ENCODE measurements at regions not wholly inside any gene's neighbourhood (a gene's known extent, or its start where the extent isn't known, plus 50 kb on each side); places are given as distances from the start of the nearest gene placed in this dataset.

DNA sequence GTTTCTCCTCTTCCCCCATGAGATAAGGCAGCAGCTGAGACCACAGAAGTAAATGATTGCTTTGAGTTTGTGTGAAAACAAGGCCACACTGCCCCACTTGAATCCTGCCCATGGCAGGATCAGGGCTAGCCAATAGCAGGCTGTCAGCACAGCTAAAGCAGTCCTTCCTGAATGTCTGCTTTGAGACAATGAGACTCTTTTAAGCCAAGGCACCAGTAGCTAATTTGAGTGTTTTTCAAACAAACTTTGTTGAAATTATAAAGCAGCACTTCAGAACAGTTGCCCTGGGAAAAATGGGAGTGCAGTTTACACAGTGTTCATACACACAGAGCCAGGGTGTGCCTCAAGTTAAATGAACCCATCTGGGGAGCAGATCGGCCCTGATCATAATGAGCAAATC lies 103.5 kb upstream of the OR5AK2 start:
- WGBS (ENCODE audit: insufficient coverage) = no CpG with 5 or more reads among the region's 1 CpG
- ChIA-PET POLR2A (no interaction called here), CTCF (no interaction called here)
- TF ChIP-seq, protein P1, sequence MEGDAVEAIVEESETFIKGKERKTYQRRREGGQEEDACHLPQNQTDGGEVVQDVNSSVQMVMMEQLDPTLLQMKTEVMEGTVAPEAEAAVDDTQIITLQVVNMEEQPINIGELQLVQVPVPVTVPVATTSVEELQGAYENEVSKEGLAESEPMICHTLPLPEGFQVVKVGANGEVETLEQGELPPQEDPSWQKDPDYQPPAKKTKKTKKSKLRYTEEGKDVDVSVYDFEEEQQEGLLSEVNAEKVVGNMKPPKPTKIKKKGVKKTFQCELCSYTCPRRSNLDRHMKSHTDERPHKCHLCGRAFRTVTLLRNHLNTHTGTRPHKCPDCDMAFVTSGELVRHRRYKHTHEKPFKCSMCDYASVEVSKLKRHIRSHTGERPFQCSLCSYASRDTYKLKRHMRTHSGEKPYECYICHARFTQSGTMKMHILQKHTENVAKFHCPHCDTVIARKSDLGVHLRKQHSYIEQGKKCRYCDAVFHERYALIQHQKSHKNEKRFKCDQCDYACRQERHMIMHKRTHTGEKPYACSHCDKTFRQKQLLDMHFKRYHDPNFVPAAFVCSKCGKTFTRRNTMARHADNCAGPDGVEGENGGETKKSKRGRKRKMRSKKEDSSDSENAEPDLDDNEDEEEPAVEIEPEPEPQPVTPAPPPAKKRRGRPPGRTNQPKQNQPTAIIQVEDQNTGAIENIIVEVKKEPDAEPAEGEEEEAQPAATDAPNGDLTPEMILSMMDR (IDR thresholded peaks at IDR 0.05) = no peak
- no peak for TF ChIP-seq EZH2 (IDR thresholded peaks at IDR 0.05; ENCODE audit: borderline replicate concordance, insufficient read depth, low read depth, low read length, poor library complexity, severe bottlenecking)
- Histone ChIP-seq H4K20me1 (ENCODE audit: control insufficient read depth, insufficient read depth, low read length, poor library complexity, severe bottlenecking) (no peaks in the 10 kb centered on the region), H3K4me2 (replicated peaks; ENCODE audit: low read depth, low read length, poor library complexity, severe bottlenecking) (no peak overlapping the region), H2AFZ (ENCODE audit: insufficient read depth, low read depth, low read length, poor library complexity, severe bottlenecking) (no peak overlapping the region), H3K4me1 (ENCODE audit: control insufficient read depth in 2 of 2, insufficient read depth in 2 of 2, low read length in 2 of 2) (no peaks in the 10 kb centered on the region), H3K27ac (ENCODE audit: low read length in 2 of 2) (no peak overlapping the region), H3K9me3 (ENCODE audit: control extremely low read depth in 1 of 3, control insufficient read depth in 2 of 3, insufficient read depth in 1 of 3, low read length in 2 of 3) (no peaks in the 10 kb centered on the region), H3K36me3 (replicated peaks in 1 of 2; ENCODE audit: control extremely low read depth in 1 of 2, control insufficient read depth in 1 of 2, extremely low read depth in 1 of 2, insufficient read depth in 2 of 2, low read length in 1 of 2) (no peaks in the 10 kb centered on the region), H3K27me3 (replicated peaks in 1 of 4; ENCODE audit: control extremely low read depth in 1 of 4, control insufficient read depth in 3 of 4, insufficient read depth in 4 of 4, low read length in 3 of 4) (no peaks in the 10 kb centered on the region), H3K79me2 (ENCODE audit: control insufficient read depth, insufficient read depth, low read length) (no peaks in the 10 kb centered on the region), H3K9ac (ENCODE audit: low read length) (no peak overlapping the region), H3K4me3 (ENCODE audit: control extremely low read depth in 1 of 5, extremely low read depth in 1 of 5, insufficient read depth in 1 of 5, low read depth in 2 of 5, low read length in 4 of 5) (no peak overlapping the region)
- Mint-ChIP-seq H3K4me1 (no peaks in the 10 kb centered on the region), H3K9me3 (ENCODE audit: insufficient read depth) (peaks cover 3% of the 10 kb centered on the region), H3K27ac (no peak overlapping the region), H3K27me3 (no peaks in the 10 kb centered on the region), H3K4me3 (no peak overlapping the region)
- intact Hi-C loops (cut with micrococcal nuclease) = no loop called here
- no peak for DNase-seq
- ATAC-seq (ENCODE audit: low read depth) = no peak

DNA sequence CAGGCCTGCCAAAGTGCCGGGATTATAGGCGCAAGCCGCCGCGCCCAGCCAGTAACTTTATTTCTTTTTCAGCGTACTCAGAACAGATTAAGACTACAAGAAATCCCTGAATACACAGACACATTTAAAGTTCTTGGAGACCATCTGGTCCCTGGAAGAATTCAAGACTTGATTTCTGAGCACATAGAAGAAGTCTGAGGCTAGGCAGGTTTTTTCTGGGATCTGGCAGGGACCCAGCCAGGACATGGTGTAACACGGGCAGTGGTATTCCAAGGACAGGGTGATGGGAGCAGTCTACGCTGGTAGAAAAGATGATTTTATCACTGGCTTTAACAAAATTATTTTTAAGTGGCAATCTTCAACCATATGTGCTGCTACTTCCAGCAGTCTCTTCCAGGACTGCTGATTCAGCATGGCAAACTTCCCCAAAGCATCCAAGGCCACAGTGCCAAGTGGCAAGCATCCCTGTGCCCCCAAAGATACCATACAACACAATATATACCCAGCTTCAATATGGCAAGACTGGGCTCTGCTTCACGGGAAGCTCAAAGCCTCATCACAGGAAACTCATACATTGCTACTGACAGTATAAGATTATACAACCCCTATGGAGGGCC lies 105.2 kb upstream of the OR5AK2 start:
- Histone ChIP-seq H3K4me2 (replicated peaks; ENCODE audit: low read depth, low read length, poor library complexity, severe bottlenecking) (no peak overlapping the region), H3K79me2 (ENCODE audit: control insufficient read depth, insufficient read depth, low read length) (no peaks in the 10 kb centered on the region), H4K20me1 (ENCODE audit: control insufficient read depth, insufficient read depth, low read length, poor library complexity, severe bottlenecking) (no peaks in the 10 kb centered on the region), H3K36me3 (replicated peaks in 1 of 2; ENCODE audit: control extremely low read depth in 1 of 2, control insufficient read depth in 1 of 2, extremely low read depth in 1 of 2, insufficient read depth in 2 of 2, low read length in 1 of 2) (no peaks in the 10 kb centered on the region), H3K27me3 (replicated peaks in 1 of 4; ENCODE audit: control extremely low read depth in 1 of 4, control insufficient read depth in 3 of 4, insufficient read depth in 4 of 4, low read length in 3 of 4) (no peaks in the 10 kb centered on the region), H3K27ac (ENCODE audit: low read length in 2 of 2) (no peak overlapping the region), H3K9ac (ENCODE audit: low read length) (no peak overlapping the region), H3K4me3 (ENCODE audit: control extremely low read depth in 1 of 5, extremely low read depth in 1 of 5, insufficient read depth in 1 of 5, low read depth in 2 of 5, low read length in 4 of 5) (no peak overlapping the region), H2AFZ (ENCODE audit: insufficient read depth, low read depth, low read length, poor library complexity, severe bottlenecking) (no peak overlapping the region), H3K4me1 (ENCODE audit: control insufficient read depth in 2 of 2, insufficient read depth in 2 of 2, low read length in 2 of 2) (no peaks in the 10 kb centered on the region), H3K9me3 (ENCODE audit: control extremely low read depth in 1 of 3, control insufficient read depth in 2 of 3, insufficient read depth in 1 of 3, low read length in 2 of 3) (no peaks in the 10 kb centered on the region)
- Mint-ChIP-seq H3K27me3 (no peaks in the 10 kb centered on the region), H3K27ac (no peak overlapping the region), H3K4me1 (no peaks in the 10 kb centered on the region), H3K4me3 (no peak overlapping the region), H3K9me3 (ENCODE audit: insufficient read depth) (peaks cover 3% of the 10 kb centered on the region)
- no peak for ATAC-seq (ENCODE audit: low read depth)
- TF ChIP-seq EZH2 (IDR thresholded peaks at IDR 0.05; ENCODE audit: borderline replicate concordance, insufficient read depth, low read depth, low read length, poor library complexity, severe bottlenecking) = no peak
- TF ChIP-seq, protein P1 (IDR thresholded peaks at IDR 0.05) = no peak
- WGBS (ENCODE audit: insufficient coverage) = 93% methylated on average over 7 of the region's 9 CpGs
- ChIA-PET CTCF (no interaction called here), POLR2A (no interaction called here)
- intact Hi-C loops (cut with micrococcal nuclease) = no loop called here
- DNase-seq = no peak
